GM18520 (cell line): ENCODE measurements at regions not wholly inside any gene's neighbourhood (a gene's known extent, or its start where the extent isn't known, plus 50 kb on each side); places are given as distances from the start of the nearest gene placed in this dataset.
A peak's percentile ranks its signal among the peaks of the same experiment; 100 is the strongest.
"Not testable (repeated sequence)": the region's sequence is repeated elsewhere in the genome, so short reads cannot be mapped to it uniquely, and the experiment has no call there.

ENCODE experiments used
- ATAC-seq: cut with Tn5 transposase; IDR thresholded peaks from one replicate; pipeline ENCODE4 v1.9.1; 2021; ENCODE audit not compliant: unreplicated experiment

DNA sequence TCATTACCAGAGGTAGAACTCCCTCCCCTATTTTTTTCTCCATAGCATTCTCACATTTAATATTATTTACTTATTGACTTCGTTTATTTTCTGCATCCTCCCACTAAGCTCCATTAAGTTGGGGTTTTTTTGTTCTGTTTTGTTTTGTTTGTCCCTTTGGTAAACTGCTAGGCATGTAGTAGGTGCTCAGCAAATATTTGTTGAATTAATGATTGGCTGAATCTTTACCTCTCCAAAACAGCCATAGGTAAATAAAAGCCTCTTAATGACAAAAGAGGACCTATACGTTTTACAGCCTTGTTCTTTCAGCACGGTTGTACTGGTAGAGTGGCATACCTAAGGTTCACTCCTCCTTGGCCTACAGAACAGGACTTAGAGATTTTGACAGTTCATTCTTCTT lies 52.0 kb downstream of the PRORP start:
- no peak for ATAC-seq

DNA sequence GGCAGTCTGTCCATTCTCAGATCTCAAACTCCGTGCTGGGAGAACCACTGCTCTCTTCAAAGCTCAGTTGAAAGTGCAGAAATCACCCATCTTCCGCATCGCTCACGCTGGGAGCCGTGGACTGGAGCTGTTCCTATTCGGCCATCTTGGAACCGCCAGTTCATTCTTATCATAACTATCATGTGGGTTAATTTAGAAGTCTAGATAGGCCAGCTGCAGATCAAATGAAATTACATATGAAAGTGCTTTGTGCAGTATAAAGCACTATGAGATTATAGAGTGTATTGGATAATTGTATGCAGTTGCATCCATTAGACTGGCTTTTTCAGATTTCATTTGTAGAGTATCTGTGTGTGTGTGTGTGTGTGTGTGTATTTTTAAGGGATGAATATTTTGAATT lies 57.8 kb downstream of the PRORP start:
- ATAC-seq, result no peak

- peak; percentile 62 for ATAC-seq
Measured at GRCh38 chr14:35184891-35185290, 62.5 kb downstream of the PRORP start.

- no peak for ATAC-seq
Measured at GRCh38 chr14:35189422-35189821, 67.1 kb downstream of the PRORP start.

DNA sequence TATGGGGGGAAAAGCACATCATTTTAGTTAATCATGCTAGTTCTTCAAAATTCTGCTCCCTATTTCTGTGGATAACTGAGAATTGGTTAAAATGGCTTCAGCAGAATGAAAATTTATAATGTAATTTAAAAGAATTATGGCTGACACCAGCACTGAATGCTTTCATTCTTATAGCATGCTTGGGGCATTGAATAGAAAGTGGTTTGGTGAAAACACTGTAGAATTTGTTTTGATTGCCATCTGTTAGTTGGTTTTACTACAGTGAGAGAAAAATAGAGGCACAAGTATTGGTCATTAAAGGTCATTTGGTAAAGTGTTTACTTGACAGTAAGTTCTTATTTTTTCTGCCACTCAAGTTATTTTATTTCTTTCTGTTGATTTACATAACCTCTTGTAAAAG lies 70.8 kb downstream of the PRORP start:
- ATAC-seq, result no peak

- not testable (repeated sequence) for ATAC-seq
Measured at GRCh38 chr14:35194183-35194582, 71.8 kb downstream of the PRORP start.

- ATAC-seq, result no peak
Measured at GRCh38 chr14:35196571-35196970, 74.2 kb downstream of the PRORP start.

GRCh38 chr14:35197015-35197414 lies 74.7 kb downstream of the PRORP start:
- no peak for ATAC-seq

DNA sequence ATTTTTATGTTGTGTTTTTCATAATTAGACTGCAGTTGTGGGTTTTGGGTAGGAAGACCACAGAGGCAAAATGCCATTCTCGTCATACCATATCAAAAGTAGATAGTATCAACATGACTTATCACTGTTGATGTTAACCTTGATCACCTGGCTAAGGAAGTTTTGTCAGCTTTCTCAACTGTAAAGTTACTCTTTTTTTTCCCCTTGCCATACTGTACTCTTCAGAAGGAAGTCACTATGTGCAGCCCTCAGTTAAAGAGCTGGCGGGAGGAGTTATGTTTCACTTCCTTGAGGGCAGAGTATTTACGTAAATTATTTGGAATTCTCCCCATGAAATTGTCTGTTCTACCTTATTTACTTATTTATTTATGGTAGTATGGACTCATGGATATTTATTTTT lies 78.7 kb downstream of the PRORP start:
- ATAC-seq, result no peak

- ATAC-seq, result no peak
Measured at GRCh38 chr14:35202195-35202594, 79.8 kb downstream of the PRORP start.

DNA sequence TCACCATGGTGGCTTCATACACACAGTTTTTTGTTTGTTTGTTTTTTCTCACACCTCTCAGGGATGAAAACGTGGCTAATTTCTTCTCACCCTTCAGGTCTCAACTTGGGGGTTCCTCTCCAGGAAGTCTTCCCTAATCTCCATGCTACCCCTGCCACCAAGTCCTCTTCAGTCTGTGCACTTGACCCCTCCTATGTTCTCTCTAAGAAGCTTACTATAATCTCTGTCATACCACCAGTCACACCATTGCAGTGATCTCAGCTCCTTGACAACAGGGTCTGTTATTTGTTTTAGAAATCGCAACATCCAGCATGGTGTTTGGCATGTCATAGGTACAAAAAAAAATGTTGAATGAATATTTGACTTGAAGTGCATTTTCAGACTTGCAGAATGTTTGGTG lies 83.4 kb downstream of the PRORP start:
- no peak for ATAC-seq

- no peak for ATAC-seq
Measured at GRCh38 chr14:35211067-35211466, 81.1 kb upstream of the PSMA6 start.

- ATAC-seq, result no peak
Measured at GRCh38 chr14:35212471-35213142, 79.6 kb upstream of the PSMA6 start.

- ATAC-seq, result no peak
Measured at GRCh38 chr14:35213143-35213788, 78.9 kb upstream of the PSMA6 start.

DNA sequence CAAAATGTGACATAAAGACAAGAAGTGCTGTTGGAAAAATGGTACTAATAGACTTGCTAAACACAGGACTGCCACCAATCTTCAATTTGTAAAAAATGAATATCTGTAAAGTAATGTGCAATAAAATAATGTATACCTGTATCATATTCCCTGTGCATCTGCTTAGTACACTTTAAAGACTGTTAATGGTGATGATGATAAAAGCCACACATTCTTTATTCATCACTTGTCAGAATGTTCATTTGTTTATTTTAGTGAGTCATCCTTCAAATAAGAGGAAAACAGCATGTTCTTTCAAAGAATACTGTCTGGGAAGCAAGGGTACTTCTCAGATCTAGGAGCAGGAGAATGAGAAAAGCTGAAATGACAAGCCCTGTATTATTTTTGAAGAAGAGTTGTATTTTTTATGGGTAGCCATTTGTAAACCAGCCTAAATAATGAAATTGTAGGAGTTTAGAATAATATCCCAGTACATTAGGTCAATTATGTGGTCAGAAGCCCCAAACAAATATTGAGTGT lies 78.3 kb upstream of the PSMA6 start:
- no peak for ATAC-seq

GRCh38 chr14:35214402-35214801 lies 77.8 kb upstream of the PSMA6 start:
- not testable (repeated sequence) for ATAC-seq

DNA sequence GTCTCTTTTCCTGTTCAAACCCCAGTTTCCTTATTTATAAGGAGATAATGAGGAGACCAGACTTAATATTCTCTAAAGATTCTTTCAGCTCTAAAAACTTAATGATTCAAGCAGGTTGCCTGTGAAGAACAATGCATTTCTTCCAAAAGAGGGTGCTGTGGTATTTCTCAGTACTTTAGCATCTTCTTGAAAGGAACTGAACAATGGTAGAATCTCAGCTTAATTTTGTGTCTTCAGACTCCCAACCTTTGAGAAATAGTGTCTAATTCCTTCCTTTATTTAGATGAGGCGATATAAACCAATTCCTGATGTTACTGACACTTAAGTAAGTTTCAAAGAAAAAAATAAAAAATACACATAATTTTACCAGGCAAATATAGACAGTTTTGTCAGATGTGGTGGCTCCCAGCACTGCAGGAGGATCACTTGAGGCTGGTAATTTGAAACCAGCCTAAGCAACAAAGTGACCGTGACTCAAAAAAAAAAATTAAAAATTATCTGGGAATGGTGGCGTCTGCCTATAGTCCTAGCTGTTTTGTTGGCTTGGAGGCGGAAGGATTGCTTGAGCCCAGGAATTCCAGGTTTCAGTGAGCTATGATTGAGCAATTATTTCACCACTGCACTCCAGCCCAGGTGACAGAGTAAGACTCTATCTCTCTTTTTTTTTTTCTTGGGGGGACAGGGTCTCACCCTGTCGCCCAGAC lies 76.9 kb upstream of the PSMA6 start:
- no peak for ATAC-seq

- ATAC-seq, result not testable (repeated sequence)
Measured at GRCh38 chr14:35218176-35218575, 74.0 kb upstream of the PSMA6 start.

GRCh38 chr14:35218963-35219362 lies 73.2 kb upstream of the PSMA6 start:
- ATAC-seq, result no peak

- no peak for ATAC-seq
Measured at GRCh38 chr14:35220027-35220676, 72.0 kb upstream of the PSMA6 start.

GRCh38 chr14:35220920-35221319 lies 71.3 kb upstream of the PSMA6 start:
- ATAC-seq, result no peak

GRCh38 chr14:35221462-35221861 lies 70.7 kb upstream of the PSMA6 start:
- no peak for ATAC-seq
